Femur (tissue), 1 donor: ENCODE measurements at regions not wholly inside any gene's neighbourhood (a gene's known extent, or its start where the extent isn't known, plus 50 kb on each side); places are given as distances from the start of the nearest gene placed in this dataset.
"Not testable (repeated sequence)": the region's sequence is repeated elsewhere in the genome, so short reads cannot be mapped to it uniquely, and the experiment has no call there.

ENCODE experiments used
- DNase-seq: peaks from one replicate; pipeline ENCODE4 v3.0.0-alpha.2; 2017

DNA sequence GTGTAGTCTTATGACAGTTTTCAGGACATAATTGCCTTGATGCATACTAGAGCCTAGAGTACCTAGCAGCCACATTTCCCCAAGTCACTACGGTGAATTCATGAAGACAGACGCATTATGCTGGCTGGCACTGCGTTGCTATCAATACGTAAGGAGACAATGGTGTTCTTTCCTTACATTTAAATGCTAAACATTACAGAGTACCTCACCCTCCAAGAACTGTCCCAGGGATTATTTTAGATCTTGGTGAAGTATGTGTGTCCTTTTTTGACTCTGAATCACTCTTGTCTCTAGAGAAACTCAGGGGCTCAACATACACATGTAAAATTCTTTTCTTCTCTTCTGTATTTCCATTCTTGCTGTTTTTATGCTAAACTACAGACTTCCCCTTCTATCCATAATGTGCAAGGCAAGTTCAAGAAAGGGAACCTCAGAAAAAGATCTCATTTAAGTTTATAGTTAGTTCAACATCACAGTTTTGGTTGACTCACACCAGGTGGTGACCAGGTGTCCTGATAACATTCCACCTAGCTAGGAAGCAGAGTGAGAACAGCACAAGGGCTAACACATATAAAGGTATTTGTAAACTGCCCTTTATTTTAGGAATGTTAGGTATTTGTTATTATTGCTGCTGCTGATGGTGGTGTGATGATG, 212.4 kb upstream of the HNRNPA3 start:
- DNase-seq: no peak

GRCh38 chr2:177000715-177001072, 211.9 kb upstream of the HNRNPA3 start:
- no peak for DNase-seq

GRCh38 chr2:177001334-177001733, 211.3 kb upstream of the HNRNPA3 start:
- no peak for DNase-seq

GRCh38 chr2:177002983-177003382, 209.6 kb upstream of the HNRNPA3 start:
- DNase-seq: no peak

DNA sequence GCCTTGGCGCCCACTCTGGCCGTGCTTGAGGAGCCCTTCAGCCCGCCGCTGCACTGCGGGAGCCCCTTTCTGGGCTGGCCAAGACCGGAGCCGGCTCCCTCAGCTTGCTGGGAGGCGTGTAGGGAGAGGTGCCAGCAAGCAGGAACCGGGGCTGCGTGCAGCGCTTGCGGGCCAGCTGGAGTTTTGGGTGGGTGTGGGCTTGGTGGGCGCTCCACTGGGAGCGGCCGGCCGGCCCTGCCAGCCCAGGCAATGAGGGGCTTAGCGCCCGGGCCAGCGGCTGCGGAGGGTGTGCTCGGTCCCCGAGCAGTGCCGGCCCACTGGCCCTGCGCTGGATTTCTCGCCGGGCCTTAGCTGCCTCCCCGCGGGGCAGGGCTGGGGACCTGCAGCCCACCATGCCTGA, 204.9 kb upstream of the HNRNPA3 start:
- DNase-seq: not testable (repeated sequence)

DNA sequence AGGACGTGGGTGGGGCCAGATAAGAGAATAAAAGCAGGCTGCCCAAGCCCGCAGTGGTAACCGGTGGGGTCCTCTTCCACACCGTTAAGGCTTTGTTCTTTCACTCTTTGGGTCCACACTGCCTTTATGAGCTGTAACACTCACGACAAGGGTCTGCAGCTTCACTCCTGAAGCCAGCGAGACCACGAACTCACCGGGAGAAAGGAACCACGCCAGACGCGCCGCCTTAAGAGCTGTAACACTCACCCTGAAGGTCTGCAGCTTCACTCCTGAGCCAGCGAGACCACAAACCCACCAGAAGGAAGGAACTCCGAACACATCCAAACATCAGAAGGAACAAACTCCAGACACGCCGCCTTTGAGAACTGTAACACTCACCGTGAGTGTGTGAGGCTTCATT, 203.9 kb upstream of the HNRNPA3 start:
- DNase-seq: not testable (repeated sequence)

DNA sequence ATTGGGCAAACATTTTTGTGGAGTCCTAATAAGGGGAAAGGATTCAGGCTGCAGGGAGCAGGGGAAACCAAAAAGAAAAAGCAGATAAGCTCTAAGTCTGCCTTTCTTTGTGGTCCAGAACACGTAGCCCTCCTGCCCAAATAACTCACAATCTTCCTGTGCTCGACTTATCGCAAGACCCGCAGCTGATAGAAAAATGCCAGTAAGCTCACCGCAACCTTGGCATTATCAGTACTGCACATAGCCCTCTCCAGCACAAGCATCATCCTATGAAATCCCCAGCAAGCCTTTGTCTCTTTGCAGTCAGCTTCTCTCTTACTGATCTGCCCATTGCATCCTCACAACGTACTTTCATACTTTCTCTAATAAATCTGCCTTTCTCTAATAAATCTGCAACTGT, 202.4 kb upstream of the HNRNPA3 start:
- no peak for DNase-seq

DNA sequence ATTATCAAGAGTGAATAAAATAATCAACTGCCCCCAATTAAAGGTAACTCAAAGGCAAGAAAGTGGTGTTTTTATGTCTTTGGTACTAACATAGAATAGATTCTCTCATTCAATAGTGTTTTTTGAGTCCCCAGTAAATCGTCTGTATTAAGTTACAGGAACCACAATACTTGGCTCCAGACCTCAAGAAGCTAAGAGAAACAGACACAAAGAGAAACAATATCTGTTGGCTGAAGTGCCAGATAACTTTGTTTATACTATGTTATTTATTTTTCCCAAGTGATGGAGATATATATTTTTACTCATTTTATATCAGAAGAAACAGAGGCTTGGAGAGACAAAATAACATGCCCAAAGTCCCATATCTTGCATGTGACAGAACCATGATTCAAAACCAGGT, 201.7 kb upstream of the HNRNPA3 start:
- DNase-seq: no peak

DNA sequence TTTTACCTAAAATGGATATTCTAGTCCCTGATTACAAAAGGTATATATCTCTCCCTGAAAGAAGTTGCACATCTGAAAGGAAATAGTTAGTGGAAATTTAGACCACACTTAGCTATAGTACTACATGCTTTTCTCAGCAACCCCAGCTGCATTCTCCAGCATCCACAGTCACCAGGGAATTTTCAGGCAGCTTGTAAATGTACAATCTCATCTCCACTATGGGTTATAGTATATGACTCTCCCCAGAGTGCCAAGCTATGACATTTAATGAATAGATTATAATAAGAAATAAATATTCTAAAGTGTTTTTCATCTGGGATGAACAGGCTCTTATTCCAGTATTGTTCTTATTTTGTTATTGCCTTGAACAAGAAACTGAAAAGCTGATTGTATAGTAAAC, 197.6 kb upstream of the HNRNPA3 start:
- DNase-seq: no peak

GRCh38 chr2:177015356-177015923, 197.2 kb upstream of the HNRNPA3 start:
- DNase-seq: no peak

GRCh38 chr2:177020524-177021119, 192.0 kb upstream of the HNRNPA3 start:
- no peak for DNase-seq

DNA sequence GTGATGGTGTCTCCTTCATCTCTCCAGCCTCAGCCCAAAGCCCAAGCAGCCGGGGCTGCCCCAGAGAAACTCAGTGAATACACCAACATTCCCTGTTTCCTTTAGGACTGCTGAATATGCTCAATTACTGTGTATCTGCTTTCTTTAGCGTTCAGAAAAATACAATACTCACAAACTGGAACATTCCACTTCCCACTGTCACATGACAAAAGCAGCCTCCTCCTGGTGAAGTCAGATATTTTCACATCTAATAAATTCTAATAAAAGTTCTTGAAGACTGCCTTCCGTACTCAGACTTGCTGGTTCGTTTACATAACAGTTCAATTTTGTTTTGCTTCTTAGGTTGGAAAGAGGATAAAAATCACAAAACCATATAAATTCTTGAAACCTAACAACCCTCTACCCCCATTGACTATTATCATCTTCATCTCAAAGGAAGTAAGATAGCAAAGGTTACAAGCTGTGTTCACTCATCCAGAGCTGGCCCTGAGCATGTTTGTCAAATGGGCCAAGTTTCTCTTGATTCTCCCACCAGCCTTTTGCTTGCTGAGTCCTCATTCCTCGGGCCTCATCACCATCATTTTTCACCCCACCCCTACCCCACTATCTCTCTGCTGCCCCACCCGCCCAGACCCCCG, 190.8 kb upstream of the HNRNPA3 start:
- no peak for DNase-seq

DNA sequence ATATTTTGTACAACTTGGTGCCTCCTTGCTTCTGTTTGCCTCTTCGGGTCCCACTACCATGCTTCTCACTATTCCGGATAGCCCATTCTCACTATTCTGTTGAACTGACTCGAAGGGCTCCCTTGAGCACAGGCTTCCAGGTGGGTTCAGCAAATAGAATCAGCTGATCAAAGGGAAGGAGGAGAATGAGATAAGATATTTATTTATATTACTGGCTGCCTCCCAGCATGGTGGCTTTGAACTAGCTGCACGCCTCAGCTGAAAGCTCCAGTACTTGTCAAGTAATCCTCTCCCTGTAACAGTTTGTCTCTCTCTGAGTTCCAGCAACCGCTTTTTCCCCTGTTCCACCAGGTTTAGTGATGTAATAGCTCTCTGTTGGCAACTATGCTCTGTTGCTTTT, 187.8 kb upstream of the HNRNPA3 start:
- DNase-seq: no peak

DNA sequence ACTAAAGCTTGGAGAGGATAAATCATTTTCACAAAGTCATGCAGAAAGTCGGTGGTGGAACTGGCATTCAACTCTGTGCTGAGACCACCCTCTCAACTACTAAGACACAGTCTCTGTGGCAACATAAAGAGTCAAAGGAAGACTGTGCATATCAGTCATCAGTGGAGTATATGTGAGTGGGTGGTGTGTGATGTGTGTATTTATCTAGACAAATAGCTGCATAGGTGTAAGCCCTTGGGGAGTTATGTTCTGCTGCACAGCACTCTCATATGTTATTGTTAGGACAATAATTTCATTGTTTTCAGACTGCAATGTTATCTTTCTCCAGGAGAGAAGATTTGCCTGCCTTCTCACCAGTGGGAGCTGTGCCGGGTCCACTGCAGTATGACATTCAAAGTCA, 186.3 kb upstream of the HNRNPA3 start:
- no peak for DNase-seq

DNA sequence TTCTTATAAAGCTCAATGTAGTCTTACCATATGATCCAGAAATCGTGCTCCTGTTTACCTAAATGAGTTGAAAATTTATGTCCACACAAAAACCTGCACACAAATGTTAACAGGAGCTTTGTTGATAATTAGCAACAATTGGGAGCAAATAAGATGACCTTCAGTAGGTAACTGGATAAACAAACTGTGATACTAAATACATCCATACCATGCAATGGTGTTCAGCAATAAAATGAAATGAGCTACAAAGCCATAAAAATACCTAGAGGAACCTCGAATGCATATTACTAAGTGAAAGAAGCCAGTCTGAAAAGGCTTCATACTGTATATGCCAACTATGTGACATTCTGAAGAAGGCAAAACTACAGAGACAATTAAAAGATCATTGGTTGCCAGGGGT, 185.6 kb upstream of the HNRNPA3 start:
- DNase-seq: no peak

DNA sequence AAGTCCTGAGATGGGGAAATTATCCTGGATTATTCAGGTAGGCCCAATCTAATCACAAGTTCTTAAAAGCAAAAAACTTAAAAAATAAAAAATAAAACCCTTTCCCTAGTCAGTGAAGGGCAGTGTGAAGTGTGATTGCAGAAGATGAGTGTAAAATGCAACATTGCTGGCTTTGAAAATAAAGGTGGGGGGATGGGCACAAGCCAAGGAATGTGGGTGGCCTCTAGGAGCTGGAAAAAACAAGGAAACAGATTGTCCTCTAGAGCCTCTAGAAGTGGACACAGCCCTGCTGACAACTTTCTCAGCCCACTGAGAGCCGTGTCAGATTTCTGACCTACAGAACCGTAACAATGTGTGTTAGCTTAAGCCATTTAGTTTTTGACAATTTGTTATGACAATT, 184.3 kb upstream of the HNRNPA3 start:
- DNase-seq: no peak

GRCh38 chr2:177029075-177029474, 183.5 kb upstream of the HNRNPA3 start:
- no peak for DNase-seq

DNA sequence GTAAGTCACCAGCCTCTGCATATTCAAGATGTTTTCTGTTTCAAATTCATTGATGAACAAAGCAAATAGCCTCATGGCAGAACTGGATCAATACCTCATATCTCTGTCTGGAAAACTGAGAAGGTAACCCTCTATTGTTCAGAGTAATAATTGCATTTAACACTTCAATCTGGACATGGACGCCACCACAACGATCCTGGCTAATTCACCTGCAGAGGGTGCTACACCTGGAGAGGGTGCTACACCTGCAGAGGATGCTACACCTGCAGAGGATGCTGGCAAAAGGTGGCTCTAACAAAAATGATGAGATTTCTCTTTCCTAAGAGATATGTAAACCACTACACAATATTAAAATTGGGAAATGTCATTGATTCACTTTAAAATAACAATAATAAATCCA, 183.1 kb upstream of the HNRNPA3 start:
- no peak for DNase-seq

- DNase-seq: no peak
These were observed 182.7 kb upstream of the HNRNPA3 start for GRCh38 chr2:177029901-177030300.

GRCh38 chr2:177030451-177031105, 182.0 kb upstream of the HNRNPA3 start:
- DNase-seq: no peak

- no peak for DNase-seq
These were observed 181.0 kb upstream of the HNRNPA3 start for GRCh38 chr2:177031438-177032180.

DNA sequence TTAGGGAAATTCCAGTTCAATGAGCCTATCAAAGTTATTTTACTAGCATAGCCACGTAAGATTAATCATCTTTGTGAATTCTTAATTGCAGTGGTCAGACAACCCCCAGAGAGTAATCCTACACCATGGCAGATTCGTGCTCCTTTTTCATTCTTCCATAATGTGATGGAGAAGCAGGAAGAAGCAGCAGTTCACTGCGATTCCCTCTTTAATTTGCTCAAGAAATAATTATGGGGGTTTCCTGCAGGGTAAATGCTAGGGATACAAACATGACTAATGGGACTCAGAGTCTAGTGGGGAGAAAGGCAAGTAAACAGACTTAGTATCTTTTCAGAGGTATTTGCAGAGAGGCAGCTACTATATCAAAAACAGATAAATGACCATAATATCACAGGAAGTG, 175.8 kb upstream of the HNRNPA3 start:
- no peak for DNase-seq

DNA sequence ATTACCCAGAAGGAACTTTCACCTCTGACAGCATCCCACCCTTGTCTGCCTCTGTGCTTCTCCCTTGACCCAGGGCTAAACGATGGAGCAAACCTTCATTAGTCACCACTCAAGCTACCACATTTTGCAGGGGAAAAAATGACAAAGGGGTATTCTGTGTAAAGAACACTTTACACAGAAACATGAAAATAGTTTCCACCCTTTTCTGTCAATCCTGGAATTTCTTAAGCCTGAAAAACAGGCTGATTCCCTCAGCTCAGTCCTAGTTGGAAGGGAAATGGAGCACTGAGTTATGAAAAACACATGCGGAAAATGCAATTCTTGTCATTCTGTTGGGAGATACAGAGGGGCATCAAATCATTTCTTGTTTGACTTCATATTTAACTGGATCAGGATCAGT, 175.0 kb upstream of the HNRNPA3 start:
- DNase-seq: no peak
